SK-N-SH (cell line): ENCODE measurements at regions not wholly inside any gene's neighbourhood (a gene's known extent, or its start where the extent isn't known, plus 50 kb on each side); places are given as distances from the start of the nearest gene placed in this dataset.

Experiments
- CTCF ChIA-PET: fragments of 300-600, 350-600 bp; formaldehyde crosslinking; extraction: SDS; loops from one replicate; lab custom pipeline; 2021; lab: Yijun Ruan, JAX
- POLR2A ChIA-PET: fragments of 350-600 bp; sonication (Branson Sonifier 250); formaldehyde crosslinking; extraction: SDS; loops from one replicate; lab custom pipeline; 2020; ENCODE audit warnings: antibody characterized with exemption, inconsistent platforms; lab: Yijun Ruan, JAX
- DNase-seq: peaks from one replicate; pipeline ENCODE4 v3.0.0; 2012
- H2AFZ ChIP-seq: fragments of 200-600 bp; sonication (generic); 2 replicates; pipeline ENCODE4 v1.8.1; 2016; ENCODE audit warnings: antibody characterized with exemption, mild to moderate bottlenecking, low read depth
- H3F3A ChIP-seq: fragments of 200-600 bp; sonication (generic); replicated peaks from 2 replicates; pipeline ENCODE3; 2016; ENCODE audit warnings: antibody characterized with exemption, mild to moderate bottlenecking; ENCODE audit not compliant: insufficient read depth
- H3K27ac ChIP-seq, 2 experiments: fragments of 200-500 bp in 1 of 2; fragments of 200-600 bp in 1 of 2; sonication (Bioruptor generic) in 1 of 2; sonication (generic), shearing (Covaris generic) in 1 of 2; 2 replicates each; pipeline versions ENCODE4 v1.5.1 to v1.6.1; 2014 to 2016; ENCODE audit warnings: low read depth in 2 of 2, inconsistent platforms in 1 of 2, low read length in 1 of 2, mild to moderate bottlenecking in 1 of 2, mixed read lengths in 1 of 2
- H3K27me3 ChIP-seq: fragments of 200-600 bp; sonication (generic), shearing (Covaris generic); 2 replicates; pipeline ENCODE4 v1.6.1; 2016; ENCODE audit warnings: mixed run types; ENCODE audit not compliant: insufficient read depth
- H3K36me3 ChIP-seq, 2 experiments: fragments of 200-500 bp in 1 of 2; fragments of 200-600 bp in 1 of 2; sonication (Bioruptor generic) in 1 of 2; sonication (generic) in 1 of 2; replicated peaks in 1 of 2; 2 replicates each; pipeline versions ENCODE3 to v1.5.1; 2014 to 2016; ENCODE audit warnings: low read length in 1 of 2, mild to moderate bottlenecking in 1 of 2; ENCODE audit not compliant: insufficient read depth in 2 of 2, control insufficient read depth in 1 of 2
- H3K4me1 ChIP-seq, 2 experiments: fragments of 200-500 bp in 1 of 2; fragments of 200-600 bp in 1 of 2; sonication (Bioruptor generic) in 1 of 2; sonication (generic), shearing (Covaris generic) in 1 of 2; 2 replicates each; pipeline versions ENCODE4 v1.5.1 to v1.6.1; 2014 to 2016; ENCODE audit warnings: low read depth in 1 of 2, low read length in 1 of 2, mixed run types in 1 of 2; ENCODE audit not compliant: insufficient read depth in 2 of 2, control insufficient read depth in 1 of 2
- H3K4me2 ChIP-seq: fragments of 200-600 bp; sonication (generic), shearing (Covaris generic); 2 replicates; pipeline ENCODE4 v1.6.1; 2017; ENCODE audit warnings: mixed run types
- H3K4me3 ChIP-seq, 2 experiments: fragments of 200-500 bp in 1 of 2; fragments of 200-600 bp in 1 of 2; sonication (Bioruptor generic) in 1 of 2; sonication (generic), shearing (Covaris generic) in 1 of 2; 2 replicates each; pipeline versions ENCODE4 v1.5.1 to v1.8.1; 2014 to 2016; ENCODE audit warnings: low read depth in 2 of 2, inconsistent platforms in 1 of 2, low read length in 1 of 2, mild to moderate bottlenecking in 1 of 2, mixed read lengths in 1 of 2, moderate library complexity in 1 of 2
- H3K79me2 ChIP-seq: fragments of 200-600 bp; sonication (generic); 2 replicates; pipeline ENCODE4 v1.8.1; 2017; ENCODE audit warnings: mild to moderate bottlenecking; ENCODE audit not compliant: insufficient read depth
- H3K9ac ChIP-seq: fragments of 200-600 bp; sonication (generic); 2 replicates; pipeline ENCODE4 v1.6.1; 2017; ENCODE audit warnings: mixed run types
- H3K9me2 ChIP-seq: fragments of 200-600 bp; sonication (generic); 2 replicates; pipeline ENCODE4 v1.6.1; 2017; ENCODE audit warnings: mixed run types
- H3K9me3 ChIP-seq: fragments of 200-600 bp; sonication (generic); 2 replicates; pipeline ENCODE4 v1.6.1; 2017; ENCODE audit warnings: mixed run types, mild to moderate bottlenecking, moderate library complexity
- H4K20me1 ChIP-seq: fragments of 200-600 bp; sonication (generic); 2 replicates; pipeline ENCODE4 v1.6.1; 2017; ENCODE audit warnings: mild to moderate bottlenecking, mixed run types; ENCODE audit not compliant: insufficient read depth
- CTCF ChIP-seq: fragments of 200-600 bp; sonication (generic); IDR thresholded peaks from 2 replicates; pipeline ENCODE4 v1.6.1; 2017; ENCODE audit warnings: antibody characterized with exemption, mild to moderate bottlenecking, moderate library complexity
- ELF1 ChIP-seq: IDR thresholded peaks from 2 replicates; pipeline ENCODE4 v1.4.0; 2012
- FOXJ3 ChIP-seq: sonication (generic); formaldehyde crosslinking; IDR thresholded peaks from 2 replicates; pipeline ENCODE4 v1.5.1; 2020; ENCODE audit warnings: mild to moderate bottlenecking, missing genetic modification reagents
- GABPA ChIP-seq: IDR thresholded peaks from 2 replicates; pipeline ENCODE4 v1.4.0; 2012; ENCODE audit warnings: low read depth, mild to moderate bottlenecking
- MAX ChIP-seq: IDR thresholded peaks from 2 replicates; pipeline ENCODE4 v1.4.0; 2012; ENCODE audit warnings: low read depth
- MEF2A ChIP-seq: IDR thresholded peaks from 2 replicates; pipeline ENCODE4 v1.4.0; 2012; ENCODE audit warnings: low read depth, borderline replicate concordance
- MXI1 ChIP-seq: IDR thresholded peaks from 2 replicates; pipeline ENCODE4 v1.6.1; 2012; ENCODE audit warnings: mild to moderate bottlenecking, low read depth, low read length, improper control_type of control experiment
- NRF1 ChIP-seq: IDR thresholded peaks from 2 replicates; pipeline ENCODE4 v1.6.1; 2012; ENCODE audit warnings: low read depth, mild to moderate bottlenecking, low read length
- PBX3 ChIP-seq: IDR thresholded peaks from 2 replicates; pipeline ENCODE4; 2012
- RCOR1 ChIP-seq: fragments of 150-350 bp; IDR thresholded peaks from 2 replicates; pipeline ENCODE4 v1.6.1; 2017; ENCODE audit warnings: antibody characterized with exemption, low read length
- REST ChIP-seq: IDR thresholded peaks from 2 replicates; pipeline ENCODE4 v1.6.1; 2012; ENCODE audit warnings: mild to moderate bottlenecking, low read depth, low read length, moderate library complexity
- RFX5 ChIP-seq: IDR thresholded peaks from 2 replicates; pipeline ENCODE4 v1.6.1; 2012; ENCODE audit warnings: mild to moderate bottlenecking, improper control_type of control experiment, low read length
- RXRA ChIP-seq: IDR thresholded peaks from 2 replicates; pipeline ENCODE4 v1.4.0; 2012; ENCODE audit warnings: low read depth, mild to moderate bottlenecking, borderline replicate concordance
- TCF12 ChIP-seq: IDR thresholded peaks from 2 replicates; pipeline ENCODE4 v1.4.0; 2012
- TEAD4 ChIP-seq: IDR thresholded peaks from 2 replicates; pipeline ENCODE4 v1.4.0; 2012; ENCODE audit warnings: mild to moderate bottlenecking, borderline replicate concordance; ENCODE audit not compliant: insufficient read depth
- USF1 ChIP-seq: IDR thresholded peaks from 2 replicates; pipeline ENCODE4 v1.4.0; 2012; ENCODE audit warnings: low read depth, borderline replicate concordance
- USF2 ChIP-seq: fragments of 150-350 bp; IDR thresholded peaks from 2 replicates; pipeline ENCODE4 v1.6.1; 2017; ENCODE audit warnings: antibody characterized with exemption, low read length, low read depth, borderline replicate concordance
- WGBS: methylation state at CpG from one replicate; pipeline ENCODE4 v1.1.6; 2017; ENCODE audit warnings: low lambda C conversion rate; 5-methylcytosine and 5-hydroxymethylcytosine counted together

- TF ChIP-seq REST (no peak), USF1 (no peak), ELF1 (no peak), USF2 (no peak)
These were observed 1144.6 kb upstream of the TMPRSS15 start (continued) for GRCh38 chr21:19547951-19548840.

GRCh38 chr21:19553919-19554615 is 1150.5 kb upstream of the TMPRSS15 start:
- no peaks in the 10 kb centered on the region for H4K20me1 ChIP-seq
- no peak overlapping the region for H3K4me2 ChIP-seq
- 0% methylated on average over 2 of the region's 2 CpGs for WGBS
- no peaks in the 10 kb centered on the region for H3K36me3 ChIP-seq
- H3K9me2 ChIP-seq: no peaks in the 10 kb centered on the region
- H3K4me1 ChIP-seq: no peaks in the 10 kb centered on the region
- POLR2A ChIA-PET: no interaction called here
- TF ChIP-seq MXI1 (no peak), MAX (no peak), MEF2A (no peak), RXRA (no peak), FOXJ3 (CRISPR knock-in tag) (no peak), RFX5 (no peak), GABPA (no peak), RCOR1 (no peak), PBX3 (no peak), ELF1 (no peak), TCF12 (no peak), CTCF (no peak), NRF1 (no peak), TEAD4 (no peak)
- no peak overlapping the region for H3K27ac ChIP-seq
- no peaks in the 10 kb centered on the region for H3K27me3 ChIP-seq
- no peaks in the 10 kb centered on the region for H3K9me3 ChIP-seq
- no peak overlapping the region for H3K4me3 ChIP-seq
- DNase-seq: no peak
- CTCF ChIA-PET: no interaction called here
- no peaks in the 10 kb centered on the region for H3K79me2 ChIP-seq
- H3K9ac ChIP-seq: no peak overlapping the region
- no peak overlapping the region for H2AFZ ChIP-seq
- no peaks in the 10 kb centered on the region for H3F3A ChIP-seq
